ENCODE measurements at regions not wholly inside any gene's neighbourhood (a gene's known extent, or its start where the extent isn't known, plus 50 kb on each side); places are given as distances from the start of the nearest gene placed in this dataset.

- Histone ChIP-seq H3K27ac (ENCODE audit: low read depth, low read length) (no peak overlapping the region), H3K4me1 (ENCODE audit: control insufficient read depth in 1 of 2, insufficient read depth in 2 of 2, low read length in 2 of 2) (no peaks in the 10 kb centered on the region), H3K36me3 (ENCODE audit: control insufficient read depth in 1 of 2, insufficient read depth in 2 of 2, low read length in 2 of 2) (no peaks in the 10 kb centered on the region), H3K9ac (ENCODE audit: low read length) (no peak overlapping the region), H3K9me3 (ENCODE audit: control insufficient read depth in 1 of 2, insufficient read depth in 1 of 2, low read depth in 1 of 2, low read length in 2 of 2) (no peaks in the 10 kb centered on the region), H3K4me2 (ENCODE audit: low read length) (no peak overlapping the region), H3K9me2 (ENCODE audit: insufficient read depth) (no peaks in the 10 kb centered on the region), H3K4me3 (replicated peaks in 1 of 2; ENCODE audit: low read depth in 1 of 2, low read length in 2 of 2) (no peak overlapping the region), H3K27me3 (ENCODE audit: insufficient read depth, low read length) (0 out of 2 replicates have a peak, but pooled peaks cover 6% of the 10 kb centered on the region), H3K79me2 (ENCODE audit: insufficient read depth, low read length) (no peaks in the 10 kb centered on the region), H2AFZ (ENCODE audit: low read depth, low read length, poor library complexity, severe bottlenecking) (no peak overlapping the region), H4K20me1 (ENCODE audit: insufficient read depth) (no peaks in the 10 kb centered on the region)
- no peak for TF ChIP-seq SRF (IDR thresholded peaks at IDR 0.05; ENCODE audit: low read depth)
- TF ChIP-seq EZH2phosphoT487 (IDR thresholded peaks at IDR 0.05; ENCODE audit: borderline replicate concordance), result no peak
- TF ChIP-seq ZBTB33 (IDR thresholded peaks at IDR 0.05; ENCODE audit: extremely low read depth, insufficient replicate concordance, low read length), result no peak
- no peak for TF ChIP-seq TCF7L2 (IDR thresholded peaks at IDR 0.05; ENCODE audit: borderline replicate concordance, extremely low read depth, insufficient read depth, insufficient read length)
- no peak for TF ChIP-seq EZH2 (IDR thresholded peaks at IDR 0.05)
- no peak for TF ChIP-seq ATF3 (IDR thresholded peaks at IDR 0.05)
- TF ChIP-seq SIN3A (IDR thresholded peaks at IDR 0.05; ENCODE audit: low read depth), result no peak
- TF ChIP-seq FOSL1 (IDR thresholded peaks at IDR 0.05; ENCODE audit: low read depth), result no peak
- no peak for TF ChIP-seq EGR1 (IDR thresholded peaks at IDR 0.05; ENCODE audit: low read depth)
- no peak for TF ChIP-seq CBX3 (IDR thresholded peaks at IDR 0.05; ENCODE audit: low read depth)
- ChIA-PET CTCF (no interaction called here), POLR2A (no interaction called here), RAD21 (ENCODE audit: low non-redundant PET in 1 of 2, low total read pairs in 2 of 2, uncharacterized antibody in 2 of 2, unreplicated experiment in 2 of 2) (no interaction called here)
- intact Hi-C loops (cut with micrococcal nuclease), result no loop called here
- BruUV-seq (replicated peaks), result no TSS peak
- ATAC-seq, result no peak
- no peak for DNase-seq (ENCODE audit: low read depth, low spot score)
These were observed 81.1 kb downstream of the RBMX2 start for GRCh38 chrX:130482871-130483270.
